SIG-M5 treated with dmso at 0.1 percent for 504 hours (cell line): ENCODE measurements at regions not wholly inside any gene's neighbourhood (a gene's known extent, or its start where the extent isn't known, plus 50 kb on each side); places are given as distances from the start of the nearest gene placed in this dataset.

Experiments
- DNase-seq: peaks from one replicate; lab custom pipeline; 2025; ENCODE audit not compliant: unreplicated experiment; lab: John Stamatoyannopoulos, UW

GRCh38 chr16:66266436-66267291 is 99.8 kb upstream of the CDH5 start:
- no peak for DNase-seq

DNA sequence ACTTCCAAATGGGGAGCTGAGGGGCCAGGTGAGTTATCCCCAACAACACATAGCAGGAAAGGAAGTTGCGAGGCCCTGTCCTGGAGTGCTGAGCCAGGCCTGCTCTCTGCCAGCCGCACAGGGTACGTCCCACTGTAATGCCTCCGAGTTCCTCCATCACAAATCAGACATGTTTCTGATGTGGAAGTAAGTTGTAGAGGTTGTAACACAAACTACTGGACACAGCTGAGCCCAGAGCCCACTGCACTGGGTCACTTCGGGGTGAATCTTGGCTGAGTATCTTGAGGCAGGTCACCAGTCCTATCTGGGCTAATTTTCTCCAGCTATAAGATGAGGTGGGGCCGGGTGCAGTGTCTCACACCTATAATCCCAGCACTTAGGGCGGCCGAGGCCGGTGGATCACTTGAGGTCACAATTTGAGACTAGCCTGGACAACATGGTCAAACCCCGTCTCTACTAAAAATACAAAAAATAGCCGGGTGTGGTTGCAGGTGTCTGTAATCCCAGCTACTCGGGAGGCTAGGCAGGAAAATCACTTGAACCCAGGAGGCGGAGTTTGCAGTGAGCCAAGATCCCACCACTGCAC is 100.8 kb upstream of the CDH5 start:
- no peak for DNase-seq

DNA sequence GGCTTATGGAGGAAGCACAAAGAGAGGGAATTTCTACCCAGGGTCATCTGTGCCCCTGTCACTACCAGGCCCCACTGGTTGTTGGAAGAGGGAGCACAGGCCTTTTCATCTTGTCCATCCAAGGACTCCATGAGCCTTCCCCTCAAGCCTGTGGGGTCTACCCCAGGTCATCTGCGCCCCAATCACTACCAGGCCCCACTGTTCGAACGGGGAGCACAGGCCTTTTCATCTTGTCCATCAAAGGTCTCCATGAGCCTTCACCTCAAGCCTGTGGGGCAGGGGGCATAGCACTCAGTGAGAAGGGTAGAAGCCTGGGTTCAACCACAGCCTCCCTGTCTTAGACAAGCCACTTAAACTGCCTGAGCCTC is 101.5 kb upstream of the CDH5 start:
- DNase-seq = no peak

- DNase-seq = no peak
Observed at GRCh38 chr16:66264311-66265047, 102.0 kb upstream of the CDH5 start.

GRCh38 chr16:66263973-66264310 is 102.5 kb upstream of the CDH5 start:
- DNase-seq = no peak

- no peak for DNase-seq
Observed at GRCh38 chr16:66263168-66263972, 103.1 kb upstream of the CDH5 start.

GRCh38 chr16:66262253-66263167 is 104.0 kb upstream of the CDH5 start:
- DNase-seq = no peak

GRCh38 chr16:66261826-66262225 is 104.7 kb upstream of the CDH5 start:
- DNase-seq = no peak

- DNase-seq = no peak
Observed at GRCh38 chr16:66260522-66261254, 105.8 kb upstream of the CDH5 start.

DNA sequence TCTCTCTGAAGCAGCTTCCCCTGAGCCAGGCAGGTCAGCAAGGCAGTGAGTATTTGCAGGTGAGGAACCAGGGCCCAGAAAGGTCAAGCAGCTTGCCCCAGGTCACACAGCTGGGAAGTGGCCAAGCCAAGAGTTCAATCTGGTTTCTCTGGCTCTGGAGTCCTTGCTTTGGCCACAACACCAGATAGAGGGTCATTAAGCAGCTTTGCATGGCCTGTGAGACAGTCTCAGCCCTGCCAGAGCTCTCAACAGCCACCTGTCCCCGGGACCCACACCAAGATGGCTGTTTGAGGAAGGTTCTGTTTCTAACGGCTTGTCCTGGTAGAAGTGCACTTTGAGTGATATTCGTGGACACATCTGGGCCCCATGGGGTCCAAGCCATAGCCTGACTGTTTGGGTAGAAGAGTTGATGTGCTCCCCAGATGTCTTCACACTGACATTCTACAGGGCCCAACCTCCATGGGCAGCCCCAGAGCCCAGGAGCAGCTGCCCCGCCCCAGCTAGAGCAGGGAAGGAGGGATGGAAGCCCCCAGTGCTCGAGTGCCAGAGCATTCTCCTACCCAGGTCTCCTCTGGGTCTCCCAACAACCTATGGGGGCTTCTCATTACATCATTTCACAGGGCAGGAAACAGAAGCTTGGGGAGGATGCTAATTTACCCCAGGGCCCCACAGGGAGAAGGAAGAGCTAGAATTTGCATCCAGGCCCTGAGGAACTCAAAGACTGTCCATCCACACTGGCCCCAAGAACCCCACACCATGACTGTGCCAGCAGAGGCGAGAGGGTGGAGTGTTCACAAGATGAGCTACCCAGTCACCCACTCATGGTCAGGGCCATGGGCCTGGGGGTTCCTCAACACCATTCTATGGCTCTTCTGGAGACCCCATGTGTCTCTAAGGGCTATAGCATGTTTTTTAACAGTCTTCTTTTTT is 107.3 kb upstream of the CDH5 start:
- no peak for DNase-seq

- no peak for DNase-seq
Observed at GRCh38 chr16:66256919-66257318, 109.6 kb upstream of the CDH5 start.

DNA sequence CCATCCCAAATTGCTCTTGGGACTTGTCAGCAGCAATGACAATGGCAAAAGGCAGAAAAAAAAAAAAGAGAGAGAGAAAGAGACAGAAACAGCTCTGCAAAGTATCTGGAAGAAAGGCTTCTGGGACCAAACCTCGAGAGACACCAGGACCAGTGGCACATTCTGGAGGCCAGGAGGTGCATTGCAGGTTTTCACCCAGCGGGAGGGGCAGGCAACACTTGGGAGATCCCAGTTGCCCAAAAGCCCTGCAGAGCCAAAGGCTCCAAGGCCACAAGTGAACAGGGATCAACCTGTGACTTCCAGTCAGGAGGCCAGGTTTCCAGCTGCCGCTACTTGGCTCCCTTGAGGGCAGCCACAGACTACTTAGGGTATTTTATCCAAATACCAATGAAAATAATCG is 110.8 kb upstream of the CDH5 start:
- no peak for DNase-seq

DNA sequence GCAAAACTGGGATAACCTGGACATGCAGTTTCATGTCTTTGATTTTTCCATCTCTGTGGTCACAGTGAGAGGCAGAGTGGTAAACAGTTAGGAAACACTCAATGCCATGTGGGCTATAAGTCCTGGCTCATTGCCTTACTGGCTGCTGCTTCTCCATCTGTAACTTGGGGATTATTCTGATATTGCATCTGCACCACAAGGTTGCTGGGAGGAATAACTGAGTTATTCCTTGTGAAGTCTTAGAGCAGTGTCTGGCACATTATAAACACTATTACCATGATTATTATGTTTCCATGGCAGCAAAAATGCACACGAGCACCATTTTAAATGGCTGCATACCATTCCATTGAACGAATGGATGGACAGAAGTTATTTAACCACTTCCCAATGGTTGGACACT is 111.7 kb upstream of the CDH5 start:
- DNase-seq = no peak

GRCh38 chr16:66254106-66254505 is 112.4 kb upstream of the CDH5 start:
- DNase-seq = no peak

DNA sequence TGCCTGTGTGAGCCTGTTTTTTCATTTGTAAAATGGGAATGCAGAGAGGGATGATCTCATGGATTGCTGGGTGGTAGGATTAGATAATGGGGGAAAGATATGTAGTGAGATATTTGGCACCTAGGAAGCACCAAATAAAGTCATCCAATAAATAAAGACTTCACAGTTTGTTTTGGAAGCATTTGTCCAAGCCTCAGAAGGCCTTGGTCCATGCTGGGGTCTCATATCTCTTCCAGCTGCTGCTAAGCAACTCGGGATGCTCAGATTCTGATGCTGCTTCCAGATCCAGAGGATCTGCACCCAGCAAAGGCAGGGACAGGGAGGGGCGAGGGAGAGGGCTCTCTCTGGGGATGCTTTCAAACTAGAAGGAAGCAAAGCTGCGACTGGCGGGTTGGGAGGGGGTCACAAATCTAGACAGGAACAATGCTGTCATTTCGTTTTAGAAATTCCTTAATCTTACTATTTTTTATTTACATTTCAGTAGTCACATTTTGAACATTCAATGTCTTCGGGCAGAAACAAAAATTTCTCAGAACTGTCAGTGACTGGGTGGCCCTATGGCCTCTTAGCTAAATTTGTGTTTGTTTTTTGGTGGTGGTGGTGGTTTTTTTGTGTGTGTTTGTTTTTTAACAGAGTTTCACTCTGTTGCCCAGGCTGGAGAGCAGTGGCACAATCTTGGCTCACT is 114.9 kb upstream of the CDH5 start:
- DNase-seq = no peak

DNA sequence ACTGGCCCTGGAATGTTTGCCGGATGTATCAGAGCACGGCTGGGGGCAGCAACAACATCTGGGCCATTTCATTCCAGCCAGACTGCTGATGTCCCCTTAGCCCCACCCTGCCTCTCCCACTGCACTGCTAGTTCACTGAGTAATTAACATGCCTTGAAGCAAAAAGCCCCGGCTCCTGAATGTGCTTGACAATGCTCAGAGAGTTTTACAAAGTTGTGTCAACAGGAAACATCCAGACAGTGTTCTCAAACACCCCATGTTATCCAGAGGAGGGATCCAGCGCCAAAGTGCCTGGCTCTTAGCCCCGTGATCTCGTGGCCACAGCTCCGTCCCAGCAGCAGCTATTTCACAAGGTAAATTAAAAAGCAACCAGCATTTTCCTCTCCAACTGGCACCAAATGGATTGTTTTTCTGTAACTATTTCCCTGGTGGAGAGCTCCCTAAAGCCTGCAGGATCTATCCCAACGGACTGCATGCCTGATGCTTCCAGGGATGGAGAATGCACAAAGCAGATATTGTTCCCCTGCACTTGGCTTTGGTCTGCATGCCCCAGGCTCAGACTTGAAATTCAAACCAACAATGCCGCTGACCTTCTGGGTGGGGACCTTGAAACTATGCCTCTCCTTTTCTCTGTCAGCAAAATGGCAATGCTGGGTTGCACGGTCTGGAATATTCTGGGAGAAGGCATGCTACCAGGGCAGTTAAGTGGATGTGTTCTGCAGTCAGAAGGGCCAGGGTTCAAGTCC is 115.6 kb upstream of the CDH5 start:
- no peak for DNase-seq
